ENCODE measurements at regions not wholly inside any gene's neighbourhood (a gene's known extent, or its start where the extent isn't known, plus 50 kb on each side); places are given as distances from the start of the nearest gene placed in this dataset.

DNA sequence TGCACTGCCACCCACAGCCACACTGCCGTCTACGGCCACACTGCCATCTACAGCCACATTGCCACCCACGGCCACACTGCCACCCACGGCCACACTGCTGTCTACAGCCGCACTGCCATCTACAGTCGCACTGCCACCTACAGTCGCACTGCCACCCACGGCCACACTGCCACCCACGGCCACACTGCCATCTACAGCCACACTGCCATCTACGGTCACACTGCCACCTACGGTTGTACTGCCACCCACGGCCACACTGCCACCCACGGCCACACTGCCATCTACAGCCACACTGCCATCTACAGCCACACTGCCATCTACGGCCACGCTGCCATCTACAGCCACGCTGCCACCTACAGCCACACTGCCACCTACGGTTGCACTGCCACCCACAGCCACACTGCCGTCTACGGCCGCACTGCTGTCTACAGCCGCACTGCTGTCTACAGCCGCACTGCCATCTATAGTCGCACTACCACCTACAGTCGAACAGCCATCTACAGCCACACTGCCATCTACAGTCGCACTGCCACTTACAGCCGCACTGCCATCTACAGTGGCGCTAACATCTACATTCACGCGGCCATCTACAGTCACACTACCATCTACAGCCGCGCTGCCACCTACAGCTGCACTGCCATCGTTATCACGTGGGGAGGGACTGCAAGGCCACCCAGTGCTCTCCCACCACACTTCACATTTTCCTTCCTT, 154.6 kb upstream of the AFDN start:
- Histone ChIP-seq H3K4me1 (ENCODE audit: control insufficient read depth in 5 of 5, insufficient read depth in 5 of 5, low read length in 5 of 5) (peaks cover 0 to 34% (median 19%) of the 10 kb centered on the region in 5 donors), H3K27ac (ENCODE audit: low read depth, low read length) (no peak overlapping the region), H3K9ac (ENCODE audit: low read length in 5 of 5) (no peak overlapping the region), H3K4me3 (ENCODE audit: low read depth in 1 of 5, low read length in 5 of 5) (no peak overlapping the region), H3K36me3 (ENCODE audit: control insufficient read depth in 5 of 5, insufficient read depth in 5 of 5, low read length in 5 of 5) (no peaks in the 10 kb centered on the region), H3K9me3 (ENCODE audit: control insufficient read depth in 5 of 5, low read length in 5 of 5) (peaks cover 0 to 5% (median 0%) of the 10 kb centered on the region in 5 donors), H3K27me3 (ENCODE audit: control insufficient read depth in 5 of 5, insufficient read depth in 4 of 5, low read length in 5 of 5) (peaks cover 0 to 3% (median 2%) of the 10 kb centered on the region in 5 donors)

DNA sequence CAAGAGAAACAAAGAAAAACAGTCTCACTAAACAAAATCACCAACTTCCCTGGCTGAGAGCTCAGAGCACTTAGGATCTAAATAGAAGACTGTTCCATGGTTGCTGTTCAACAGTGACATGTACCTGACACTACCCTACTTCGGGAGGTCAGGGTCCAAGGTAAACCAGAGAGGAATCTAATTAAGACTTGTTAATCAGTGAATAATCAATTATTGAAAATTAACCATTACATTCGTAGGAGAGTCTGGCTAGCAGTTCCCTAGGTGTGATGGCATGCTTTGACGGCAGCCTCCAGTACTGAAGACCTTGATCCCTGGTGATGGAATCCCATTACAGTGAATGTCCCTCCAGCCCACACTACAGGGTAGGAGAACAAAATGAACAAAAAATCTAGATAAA, 154.0 kb upstream of the AFDN start:
- H3K36me3 ChIP-seq (ENCODE audit: control insufficient read depth in 5 of 5, insufficient read depth in 5 of 5, low read length in 5 of 5): no peaks in the 10 kb centered on the region
- no peak overlapping the region for H3K4me3 ChIP-seq (ENCODE audit: low read depth in 1 of 5, low read length in 5 of 5)
- H3K27ac ChIP-seq (ENCODE audit: low read depth, low read length): no peak overlapping the region
- peaks cover 0 to 7% (median 2%) of the 10 kb centered on the region in 5 donors for H3K27me3 ChIP-seq (ENCODE audit: control insufficient read depth in 5 of 5, insufficient read depth in 4 of 5, low read length in 5 of 5)
- peaks cover 0 to 5% (median 0%) of the 10 kb centered on the region in 5 donors for H3K9me3 ChIP-seq (ENCODE audit: control insufficient read depth in 5 of 5, low read length in 5 of 5)
- H3K4me1 ChIP-seq (ENCODE audit: control insufficient read depth in 5 of 5, insufficient read depth in 5 of 5, low read length in 5 of 5): peaks cover 0 to 40% (median 25%) of the 10 kb centered on the region in 5 donors
- no peak overlapping the region for H3K9ac ChIP-seq (ENCODE audit: low read length in 5 of 5)

DNA sequence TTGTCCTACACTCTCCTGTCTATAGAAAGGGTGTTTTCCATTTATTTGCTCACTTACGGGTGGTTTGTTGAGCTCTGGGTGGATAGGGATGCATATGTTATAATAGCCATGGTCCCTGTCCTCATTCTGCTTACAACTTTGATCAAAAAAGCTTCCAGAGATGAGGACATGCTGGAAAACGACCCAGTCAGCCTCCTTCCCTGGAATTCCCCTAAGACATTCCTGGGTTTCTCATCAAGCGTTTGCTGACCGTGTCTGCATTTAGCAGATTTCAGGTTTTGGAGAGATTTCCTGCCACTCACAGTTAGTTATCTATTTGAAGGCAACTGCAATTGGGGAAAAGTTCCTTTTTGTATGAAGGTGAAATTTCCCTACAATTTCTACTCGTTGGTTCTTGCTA, 152.8 kb upstream of the AFDN start:
- H3K4me1 ChIP-seq (ENCODE audit: control insufficient read depth in 5 of 5, insufficient read depth in 5 of 5, low read length in 5 of 5): peaks cover 0 to 52% (median 37%) of the 10 kb centered on the region in 5 donors
- H3K27me3 ChIP-seq (ENCODE audit: control insufficient read depth in 5 of 5, insufficient read depth in 4 of 5, low read length in 5 of 5): peaks cover 3 to 17% (median 9%) of the 10 kb centered on the region in 5 donors
- H3K4me3 ChIP-seq (ENCODE audit: low read depth in 1 of 5, low read length in 5 of 5): no peak overlapping the region
- H3K36me3 ChIP-seq (ENCODE audit: control insufficient read depth in 5 of 5, insufficient read depth in 5 of 5, low read length in 5 of 5): no peaks in the 10 kb centered on the region
- H3K9ac ChIP-seq (ENCODE audit: low read length in 5 of 5): no peak overlapping the region
- H3K27ac ChIP-seq (ENCODE audit: low read depth, low read length): no peak overlapping the region
- peaks cover 0 to 5% (median 0%) of the 10 kb centered on the region in 5 donors for H3K9me3 ChIP-seq (ENCODE audit: control insufficient read depth in 5 of 5, low read length in 5 of 5)

DNA sequence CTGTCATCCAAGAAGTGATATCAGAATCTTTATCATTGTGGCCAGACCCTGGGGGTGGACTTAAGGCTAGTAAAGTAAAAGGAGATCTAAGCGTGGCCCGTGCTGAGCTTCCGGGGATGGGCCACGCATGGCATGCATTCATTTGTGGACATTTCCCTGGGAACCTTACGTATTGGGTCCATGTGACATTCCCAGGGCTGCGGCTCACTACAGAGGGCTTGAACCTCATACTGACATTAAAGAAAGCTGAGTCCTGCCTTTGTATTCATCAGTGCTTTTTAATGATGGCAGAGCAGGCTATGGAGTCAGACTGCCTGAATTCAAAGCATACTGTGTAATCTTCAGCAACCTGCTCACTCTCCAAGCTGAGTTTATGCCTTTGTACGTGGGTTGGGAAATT, 152.2 kb upstream of the AFDN start:
- no peaks in the 10 kb centered on the region for H3K36me3 ChIP-seq (ENCODE audit: control insufficient read depth in 5 of 5, insufficient read depth in 5 of 5, low read length in 5 of 5)
- peaks cover 3 to 17% (median 10%) of the 10 kb centered on the region in 5 donors for H3K27me3 ChIP-seq (ENCODE audit: control insufficient read depth in 5 of 5, insufficient read depth in 4 of 5, low read length in 5 of 5)
- no peak overlapping the region for H3K4me3 ChIP-seq (ENCODE audit: low read depth in 1 of 5, low read length in 5 of 5)
- no peak overlapping the region for H3K27ac ChIP-seq (ENCODE audit: low read depth, low read length)
- peaks cover 0 to 5% (median 0%) of the 10 kb centered on the region in 5 donors for H3K9me3 ChIP-seq (ENCODE audit: control insufficient read depth in 5 of 5, low read length in 5 of 5)
- H3K9ac ChIP-seq (ENCODE audit: low read length in 5 of 5): no peak overlapping the region
- H3K4me1 ChIP-seq (ENCODE audit: control insufficient read depth in 5 of 5, insufficient read depth in 5 of 5, low read length in 5 of 5): peaks cover 0 to 53% (median 40%) of the 10 kb centered on the region in 5 donors

DNA sequence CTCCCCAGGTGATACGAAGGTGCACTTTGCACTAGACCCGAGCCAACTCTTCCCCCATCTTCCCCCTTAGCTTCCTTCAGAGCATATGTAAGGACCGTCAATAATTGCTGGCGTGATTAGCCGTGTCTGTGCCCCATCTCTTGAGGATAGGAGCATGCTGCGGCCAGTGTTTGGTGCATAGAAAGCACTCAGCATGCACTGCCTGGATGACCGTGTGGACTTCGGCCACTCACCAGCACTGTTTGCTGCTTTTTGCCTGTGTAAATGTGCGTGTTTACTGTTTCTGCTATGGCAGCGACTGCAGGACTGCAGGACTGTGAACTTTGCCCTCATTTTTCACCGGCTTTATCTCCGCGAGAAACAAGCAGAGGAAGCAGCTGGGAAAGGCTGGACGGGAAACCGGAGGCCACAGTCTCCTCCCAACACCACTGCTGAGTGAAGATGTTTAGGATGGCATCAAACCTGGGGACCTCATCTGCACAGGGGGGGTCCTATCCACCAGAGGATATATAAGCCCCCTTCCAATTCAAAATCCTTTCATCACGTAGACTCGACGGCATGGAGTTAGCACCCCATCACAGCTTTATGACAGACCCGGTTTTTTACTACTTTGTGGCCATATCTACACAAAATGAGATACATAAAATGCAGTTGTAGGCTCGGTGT, 150.6 kb upstream of the AFDN start:
- Histone ChIP-seq H3K9ac (ENCODE audit: low read length in 5 of 5) (peak overlapping the region in 1 of 5 donors; percentile 4), H3K4me1 (ENCODE audit: control insufficient read depth in 5 of 5, insufficient read depth in 5 of 5, low read length in 5 of 5) (peaks cover 0 to 53% (median 40%) of the 10 kb centered on the region in 5 donors), H3K27me3 (ENCODE audit: control insufficient read depth in 5 of 5, insufficient read depth in 4 of 5, low read length in 5 of 5) (peaks cover 3 to 20% (median 10%) of the 10 kb centered on the region in 5 donors), H3K9me3 (ENCODE audit: control insufficient read depth in 5 of 5, low read length in 5 of 5) (peaks cover 0 to 5% (median 0%) of the 10 kb centered on the region in 5 donors), H3K27ac (ENCODE audit: low read depth, low read length) (peak overlapping the region; percentile 27), H3K36me3 (ENCODE audit: control insufficient read depth in 5 of 5, insufficient read depth in 5 of 5, low read length in 5 of 5) (no peaks in the 10 kb centered on the region), H3K4me3 (ENCODE audit: low read depth in 1 of 5, low read length in 5 of 5) (peak overlapping the region in 4 of 5 donors; percentile 7 to 43 (median 15))

DNA sequence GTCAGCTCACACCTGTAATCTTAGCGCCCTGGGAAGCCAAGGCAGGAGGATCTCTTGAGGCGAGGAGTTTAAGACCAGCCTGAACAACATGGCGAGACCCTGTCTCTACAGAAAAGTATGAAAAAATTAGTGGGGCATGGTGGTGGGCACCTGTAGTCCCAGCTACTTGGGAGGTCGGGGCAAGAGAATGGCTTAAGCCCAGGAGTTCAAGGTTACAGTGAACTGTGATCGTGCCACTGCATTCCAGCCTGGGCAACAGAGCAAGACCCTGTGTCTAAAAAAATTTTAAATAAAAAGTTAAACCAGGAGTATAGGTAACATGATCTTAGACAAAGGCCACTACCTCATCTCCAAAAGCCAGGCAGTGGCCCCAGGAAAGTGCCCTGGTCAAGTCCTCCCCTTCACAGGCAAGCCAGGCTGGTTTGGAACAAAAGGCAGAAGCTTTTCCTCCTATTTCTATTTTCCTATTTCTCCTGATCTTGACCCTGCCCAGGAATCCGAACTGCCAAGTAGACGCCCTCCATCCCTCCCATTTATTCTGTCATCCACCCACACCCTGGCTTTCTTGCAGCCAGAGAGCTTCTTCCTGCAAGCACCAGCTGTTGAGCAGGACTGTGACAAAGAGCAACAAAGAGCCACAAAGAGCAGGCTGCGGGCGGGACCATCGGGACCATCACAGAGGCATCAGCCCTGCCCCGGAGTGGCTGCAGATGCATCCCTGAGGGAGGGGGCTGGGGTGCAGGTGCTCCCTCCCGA, 149.9 kb upstream of the AFDN start:
- peak overlapping the region; percentile 27 for H3K27ac ChIP-seq (ENCODE audit: low read depth, low read length)
- peak overlapping the region in 3 of 5 donors; percentile 4 to 37 (median 17) for H3K4me3 ChIP-seq (ENCODE audit: low read depth in 1 of 5, low read length in 5 of 5)
- H3K9ac ChIP-seq (ENCODE audit: low read length in 5 of 5): peak overlapping the region in 1 of 5 donors; percentile 6
- H3K4me1 ChIP-seq (ENCODE audit: control insufficient read depth in 5 of 5, insufficient read depth in 5 of 5, low read length in 5 of 5): peaks cover 0 to 56% (median 40%) of the 10 kb centered on the region in 5 donors
- peaks cover 3 to 23% (median 10%) of the 10 kb centered on the region in 5 donors for H3K27me3 ChIP-seq (ENCODE audit: control insufficient read depth in 5 of 5, insufficient read depth in 4 of 5, low read length in 5 of 5)
- H3K9me3 ChIP-seq (ENCODE audit: control insufficient read depth in 5 of 5, low read length in 5 of 5): no peaks in the 10 kb centered on the region
- no peaks in the 10 kb centered on the region for H3K36me3 ChIP-seq (ENCODE audit: control insufficient read depth in 5 of 5, insufficient read depth in 5 of 5, low read length in 5 of 5)

DNA sequence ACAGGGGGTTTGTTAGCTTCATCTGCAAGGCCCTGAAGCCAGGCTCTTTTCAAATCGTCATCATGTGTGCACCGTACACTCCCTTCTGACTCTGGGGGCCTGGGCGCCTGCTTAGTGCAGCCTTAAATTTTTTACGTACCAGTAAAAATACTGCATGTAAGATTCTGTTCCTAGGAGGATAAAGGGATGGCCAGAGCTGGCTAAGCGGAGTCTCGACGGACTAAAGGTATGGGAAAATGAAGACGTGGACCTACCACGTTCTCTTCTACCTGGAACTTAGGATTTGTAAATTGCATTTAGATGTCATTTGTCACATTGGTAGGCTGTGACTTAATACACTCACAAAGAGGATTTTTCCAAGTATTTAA, 149.3 kb upstream of the AFDN start:
- H3K9ac ChIP-seq (ENCODE audit: low read length in 5 of 5): peak overlapping the region in 1 of 5 donors; percentile 6
- peaks cover 0 to 62% (median 40%) of the 10 kb centered on the region in 5 donors for H3K4me1 ChIP-seq (ENCODE audit: control insufficient read depth in 5 of 5, insufficient read depth in 5 of 5, low read length in 5 of 5)
- H3K36me3 ChIP-seq (ENCODE audit: control insufficient read depth in 5 of 5, insufficient read depth in 5 of 5, low read length in 5 of 5): no peaks in the 10 kb centered on the region
- H3K4me3 ChIP-seq (ENCODE audit: low read depth in 1 of 5, low read length in 5 of 5): peak overlapping the region in 2 of 5 donors; percentile 4 to 37
- no peaks in the 10 kb centered on the region for H3K9me3 ChIP-seq (ENCODE audit: control insufficient read depth in 5 of 5, low read length in 5 of 5)
- peaks cover 3 to 23% (median 10%) of the 10 kb centered on the region in 5 donors for H3K27me3 ChIP-seq (ENCODE audit: control insufficient read depth in 5 of 5, insufficient read depth in 4 of 5, low read length in 5 of 5)
- H3K27ac ChIP-seq (ENCODE audit: low read depth, low read length): no peak overlapping the region

DNA sequence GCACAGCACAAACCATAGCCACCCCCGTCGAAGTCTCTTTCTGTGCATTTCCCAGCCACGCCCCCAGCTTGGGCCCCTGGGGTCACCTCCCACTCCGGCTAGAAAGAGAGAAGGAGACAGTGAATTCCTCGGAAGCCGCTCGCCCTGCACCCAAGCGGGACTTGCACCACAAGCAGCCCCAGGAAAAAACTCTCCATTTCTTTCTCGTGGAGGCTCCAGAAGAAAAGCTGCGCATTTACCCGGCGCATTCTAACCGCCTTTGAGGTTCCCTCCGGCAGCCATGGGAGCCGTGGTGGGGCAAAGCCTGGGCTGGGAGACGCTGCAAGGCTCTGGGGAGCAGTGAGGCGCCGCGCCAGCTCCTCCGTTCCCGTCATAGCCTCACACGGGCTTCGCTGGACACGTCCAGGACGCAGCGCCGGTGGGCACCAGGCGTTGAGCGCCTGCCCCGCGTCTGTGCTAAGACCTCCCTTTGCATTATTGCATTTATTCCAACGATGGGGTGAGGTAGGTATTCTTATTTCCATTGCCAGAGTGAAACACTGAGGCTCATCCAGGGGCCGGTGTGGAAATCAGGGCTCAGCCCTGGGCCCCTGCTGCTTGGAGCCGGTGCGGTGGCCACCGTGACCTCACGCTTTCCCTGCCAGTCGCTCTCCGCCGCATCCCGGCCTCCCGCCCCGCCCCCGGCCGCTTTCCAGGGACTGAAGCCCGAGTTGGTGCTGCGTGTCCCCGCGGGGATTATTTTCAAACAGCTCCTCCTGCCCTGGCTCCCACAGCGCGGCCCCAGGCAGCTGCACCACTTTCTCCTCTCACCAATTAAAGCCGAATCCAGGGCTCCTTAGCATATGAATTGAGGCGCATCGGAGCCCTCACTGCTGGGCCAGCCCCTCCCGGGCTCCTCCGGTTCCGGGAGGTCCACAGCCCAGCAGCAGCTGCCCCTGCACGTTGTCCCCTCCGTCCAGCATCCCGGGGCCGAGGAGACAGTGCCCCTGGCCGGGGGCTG, 148.3 kb upstream of the AFDN start:
- Histone ChIP-seq H3K9me3 (ENCODE audit: control insufficient read depth in 5 of 5, low read length in 5 of 5) (no peaks in the 10 kb centered on the region), H3K27ac (ENCODE audit: low read depth, low read length) (no peak overlapping the region), H3K27me3 (ENCODE audit: control insufficient read depth in 5 of 5, insufficient read depth in 4 of 5, low read length in 5 of 5) (peaks cover 3 to 27% (median 15%) of the 10 kb centered on the region in 5 donors), H3K9ac (ENCODE audit: low read length in 5 of 5) (peak overlapping the region in 1 of 5 donors; percentile 17), H3K36me3 (ENCODE audit: control insufficient read depth in 5 of 5, insufficient read depth in 5 of 5, low read length in 5 of 5) (no peaks in the 10 kb centered on the region), H3K4me1 (ENCODE audit: control insufficient read depth in 5 of 5, insufficient read depth in 5 of 5, low read length in 5 of 5) (peaks cover 3 to 72% (median 43%) of the 10 kb centered on the region in 5 donors), H3K4me3 (ENCODE audit: low read depth in 1 of 5, low read length in 5 of 5) (peak overlapping the region; percentile 32 to 53 (median 51))

DNA sequence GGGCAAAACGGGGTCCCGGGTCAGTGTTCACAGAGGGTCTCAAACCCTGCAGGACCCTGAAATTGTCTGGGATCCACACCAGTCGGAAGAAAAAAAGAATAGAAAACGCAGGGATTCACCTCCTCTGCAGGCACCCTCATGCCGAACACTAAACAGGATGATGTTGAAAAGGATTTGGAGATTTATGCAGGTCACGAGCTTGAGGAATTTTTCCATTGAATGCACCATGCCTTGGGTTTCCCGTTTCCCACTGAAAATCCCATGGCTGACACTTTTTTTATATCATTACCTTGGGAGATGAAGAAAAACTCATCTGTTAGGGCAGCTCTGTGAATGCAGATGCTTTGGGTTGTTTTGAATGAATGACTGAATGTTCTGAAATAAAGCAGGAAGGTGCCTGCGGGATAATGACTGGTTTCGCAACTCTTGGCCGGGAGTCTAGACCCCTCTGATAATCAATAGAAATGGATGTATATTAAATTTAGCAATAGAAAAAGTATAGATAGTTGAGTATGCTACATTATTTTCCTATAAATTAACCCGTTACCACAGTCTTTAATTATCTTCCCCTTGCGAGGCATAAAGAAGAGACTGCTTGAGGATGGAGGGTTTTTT, 147.5 kb upstream of the AFDN start:
- H3K27me3 ChIP-seq (ENCODE audit: control insufficient read depth in 5 of 5, insufficient read depth in 4 of 5, low read length in 5 of 5): peaks cover 3 to 27% (median 15%) of the 10 kb centered on the region in 5 donors
- H3K27ac ChIP-seq (ENCODE audit: low read depth, low read length): no peak overlapping the region
- peaks cover 3 to 71% (median 43%) of the 10 kb centered on the region in 5 donors for H3K4me1 ChIP-seq (ENCODE audit: control insufficient read depth in 5 of 5, insufficient read depth in 5 of 5, low read length in 5 of 5)
- no peak overlapping the region for H3K9ac ChIP-seq (ENCODE audit: low read length in 5 of 5)
- no peaks in the 10 kb centered on the region for H3K36me3 ChIP-seq (ENCODE audit: control insufficient read depth in 5 of 5, insufficient read depth in 5 of 5, low read length in 5 of 5)
- H3K4me3 ChIP-seq (ENCODE audit: low read depth in 1 of 5, low read length in 5 of 5): no peak overlapping the region
- H3K9me3 ChIP-seq (ENCODE audit: control insufficient read depth in 5 of 5, low read length in 5 of 5): no peaks in the 10 kb centered on the region
